CD14-positive monocyte (primary cell): ENCODE measurements at regions not wholly inside any gene's neighbourhood (a gene's known extent, or its start where the extent isn't known, plus 50 kb on each side); places are given as distances from the start of the nearest gene placed in this dataset.

Experiments used
- DNase-seq, 3 donors: peaks; one replicate each; pipeline ENCODE4 v3.0.0-alpha.2; 2011 to 2022
- H2AFZ ChIP-seq: 2 replicates; pipeline ENCODE4 v1.6.0; 2012; ENCODE audit warnings: mild to moderate bottlenecking, low read depth, low read length, inconsistent platforms; ENCODE audit not compliant: insufficient read depth, poor library complexity, severe bottlenecking
- H3K27ac ChIP-seq, 2 donors: 1 replicate in 1 of 2; 2 replicates in 1 of 2; pipeline ENCODE4 v1.5.1; 2012 to 2013; ENCODE audit warnings: low read length in 2 of 2, control low read depth in 1 of 2, inconsistent platforms in 1 of 2, low read depth in 1 of 2, mild to moderate bottlenecking in 1 of 2
- H3K27me3 ChIP-seq, 2 donors: one replicate each; pipeline versions ENCODE4 v1.6.0 to v1.6.1; 2011 to 2013; ENCODE audit warnings: low read length in 2 of 2; ENCODE audit not compliant: control insufficient read depth in 2 of 2, insufficient read depth in 2 of 2
- H3K36me3 ChIP-seq, 2 donors: replicated peaks in 1 of 2; 1 replicate in 1 of 2; 2 replicates in 1 of 2; pipeline versions ENCODE4 v1.5.1 to v1.6.1; 2012 to 2013; ENCODE audit warnings: low read length in 2 of 2, control low read depth in 1 of 2, inconsistent platforms in 1 of 2, mild to moderate bottlenecking in 1 of 2; ENCODE audit not compliant: insufficient read depth in 2 of 2, control insufficient read depth in 1 of 2
- H3K4me1 ChIP-seq, 2 donors: 1 replicate in 1 of 2; 2 replicates in 1 of 2; pipeline versions ENCODE4 v1.5.1 to v1.6.1; 2012 to 2013; ENCODE audit warnings: low read length in 2 of 2, control low read depth in 1 of 2, inconsistent platforms in 1 of 2, mild to moderate bottlenecking in 1 of 2, moderate library complexity in 1 of 2; ENCODE audit not compliant: insufficient read depth in 2 of 2, control insufficient read depth in 1 of 2
- H3K4me2 ChIP-seq: replicated peaks from 2 replicates; pipeline ENCODE3; 2012; ENCODE audit warnings: low read length, moderate library complexity, mild to moderate bottlenecking; ENCODE audit not compliant: poor library complexity, severe bottlenecking; ENCODE audit errors: extremely low read depth
- H3K4me3 ChIP-seq, 3 experiments: fragments of 200-600 bp in 1 of 3; sonication (generic) in 1 of 3; replicated peaks in 1 of 3; 1 replicate in 2 of 3; 2 replicates in 1 of 3; pipeline ENCODE4 v1.5.1; 2011 to 2013; ENCODE audit warnings: low read length in 3 of 3, mild to moderate bottlenecking in 3 of 3, control low read depth in 2 of 3, low read depth in 2 of 3, inconsistent platforms in 1 of 3, moderate library complexity in 1 of 3
- H3K79me2 ChIP-seq: 2 replicates; pipeline ENCODE4 v1.6.0; 2012; ENCODE audit warnings: mild to moderate bottlenecking, control low read depth, inconsistent platforms, low read length, moderate library complexity; ENCODE audit not compliant: insufficient read depth
- H3K9ac ChIP-seq: 2 replicates; pipeline ENCODE4 v1.6.0; 2017; ENCODE audit warnings: low read length, mild to moderate bottlenecking; ENCODE audit not compliant: insufficient read depth, poor library complexity, severe bottlenecking
- H3K9me3 ChIP-seq, 2 donors: replicated peaks in 1 of 2; 1 replicate in 1 of 2; 2 replicates in 1 of 2; pipeline versions ENCODE4 v1.5.1 to v1.6.1; 2012 to 2013; ENCODE audit warnings: low read length in 2 of 2, control low read depth in 1 of 2; ENCODE audit not compliant: control insufficient read depth in 1 of 2, insufficient read depth in 1 of 2
- H4K20me1 ChIP-seq: 2 replicates; pipeline ENCODE4 v1.6.0; 2012; ENCODE audit warnings: mild to moderate bottlenecking, low read length, control low read depth, moderate library complexity; ENCODE audit not compliant: insufficient read depth
- H3K27ac Mint-ChIP-seq, 7 donors: one replicate each; pipeline ENCODE4 v1.8.0; 2020; ENCODE audit warnings: mild to moderate bottlenecking in 7 of 7, mixed read lengths in 7 of 7, moderate library complexity in 6 of 7, inconsistent platforms in 2 of 7
- H3K27me3 Mint-ChIP-seq, 3 donors: one replicate each; pipeline ENCODE4 v1.8.0; 2021 to 2022; ENCODE audit warnings: low read depth in 3 of 3, mild to moderate bottlenecking in 3 of 3, mixed read lengths in 3 of 3, moderate library complexity in 3 of 3, inconsistent platforms in 1 of 3
- H3K36me3 Mint-ChIP-seq, 2 donors: one replicate each; pipeline ENCODE4 v1.8.0; 2020; ENCODE audit warnings: mixed read lengths in 2 of 2, inconsistent platforms in 1 of 2, mild to moderate bottlenecking in 1 of 2
- H3K4me1 Mint-ChIP-seq: one replicate; pipeline ENCODE4 v1.8.0; 2020; ENCODE audit warnings: mild to moderate bottlenecking, mixed read lengths
- H3K4me3 Mint-ChIP-seq, 2 donors: one replicate each; pipeline ENCODE4 v1.8.0; 2020; ENCODE audit warnings: mild to moderate bottlenecking in 2 of 2, mixed read lengths in 2 of 2, moderate library complexity in 1 of 2
- H3K9me3 Mint-ChIP-seq, 7 donors: one replicate each; pipeline ENCODE4 v1.8.0; 2020 to 2022; ENCODE audit warnings: mixed read lengths in 7 of 7, mild to moderate bottlenecking in 6 of 7, moderate library complexity in 6 of 7, inconsistent platforms in 2 of 7
- WGBS: methylation state at CpG from one replicate; pipeline ENCODE4 v1.1.5; 2013; ENCODE audit warnings: missing lambda C conversion rate; ENCODE audit not compliant: insufficient coverage; 5-methylcytosine and 5-hydroxymethylcytosine counted together
- intact Hi-C, 2 donors: fragments of 100-400 bp; cut with micrococcal nuclease; formaldehyde crosslinking; loops; one replicate each; pipeline versions ENCODE4 v1.15.0 to v1.15.1; 2023
- TF ChIP-seq, protein P1 (sequence below): fragments of 200-600 bp; IDR thresholded peaks from one replicate; pipeline ENCODE4 v1.8.0; 2022; ENCODE audit warnings: antibody characterized with exemption, mild to moderate bottlenecking

DNA sequence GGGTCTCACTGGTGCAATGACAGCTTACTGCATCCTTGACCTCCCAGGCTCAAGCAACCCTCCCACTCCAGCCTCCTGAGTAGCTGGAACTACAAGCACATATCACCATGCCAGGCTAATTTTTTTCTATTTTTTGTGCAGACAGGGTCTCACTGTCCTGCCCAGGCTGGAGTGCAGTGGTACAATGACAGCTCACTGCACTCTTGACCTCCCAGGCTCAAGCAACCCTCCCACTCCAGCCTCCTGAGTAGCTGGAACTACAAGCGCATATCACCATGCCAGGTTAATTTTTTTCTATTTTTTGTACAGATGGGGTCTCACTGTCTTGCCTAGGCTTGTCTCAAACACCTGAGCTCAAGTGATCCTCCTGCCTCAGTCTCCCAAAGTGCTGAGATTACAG, 74.0 kb downstream of the GASK1B start:
- TF ChIP-seq, protein P1, sequence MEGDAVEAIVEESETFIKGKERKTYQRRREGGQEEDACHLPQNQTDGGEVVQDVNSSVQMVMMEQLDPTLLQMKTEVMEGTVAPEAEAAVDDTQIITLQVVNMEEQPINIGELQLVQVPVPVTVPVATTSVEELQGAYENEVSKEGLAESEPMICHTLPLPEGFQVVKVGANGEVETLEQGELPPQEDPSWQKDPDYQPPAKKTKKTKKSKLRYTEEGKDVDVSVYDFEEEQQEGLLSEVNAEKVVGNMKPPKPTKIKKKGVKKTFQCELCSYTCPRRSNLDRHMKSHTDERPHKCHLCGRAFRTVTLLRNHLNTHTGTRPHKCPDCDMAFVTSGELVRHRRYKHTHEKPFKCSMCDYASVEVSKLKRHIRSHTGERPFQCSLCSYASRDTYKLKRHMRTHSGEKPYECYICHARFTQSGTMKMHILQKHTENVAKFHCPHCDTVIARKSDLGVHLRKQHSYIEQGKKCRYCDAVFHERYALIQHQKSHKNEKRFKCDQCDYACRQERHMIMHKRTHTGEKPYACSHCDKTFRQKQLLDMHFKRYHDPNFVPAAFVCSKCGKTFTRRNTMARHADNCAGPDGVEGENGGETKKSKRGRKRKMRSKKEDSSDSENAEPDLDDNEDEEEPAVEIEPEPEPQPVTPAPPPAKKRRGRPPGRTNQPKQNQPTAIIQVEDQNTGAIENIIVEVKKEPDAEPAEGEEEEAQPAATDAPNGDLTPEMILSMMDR: no peak
- H2AFZ ChIP-seq: no peak overlapping the region
- H3K36me3 Mint-ChIP-seq: no peaks in the 10 kb centered on the region
- H3K27ac ChIP-seq: no peak overlapping the region
- no peak for DNase-seq
- H3K9me3 Mint-ChIP-seq: peaks cover 0 to 5% (median 2%) of the 10 kb centered on the region in 7 donors
- no peaks in the 10 kb centered on the region for H4K20me1 ChIP-seq
- no peaks in the 10 kb centered on the region for H3K9me3 ChIP-seq
- H3K4me1 Mint-ChIP-seq: peaks cover 9% of the 10 kb centered on the region
- peak overlapping the region in 1 of 7 donors; percentile 20 for H3K27ac Mint-ChIP-seq
- H3K4me2 ChIP-seq: no peak overlapping the region
- no CpG with 5 or more reads among the region's 1 CpG for WGBS
- no peak overlapping the region for H3K4me3 Mint-ChIP-seq
- intact Hi-C loops: no loop called here
- H3K9ac ChIP-seq: no peak overlapping the region
- H3K4me3 ChIP-seq: no peak overlapping the region
- H3K27me3 ChIP-seq: no peaks in the 10 kb centered on the region
- no peaks in the 10 kb centered on the region for H3K27me3 Mint-ChIP-seq
- no peaks in the 10 kb centered on the region for H3K79me2 ChIP-seq
- no peaks in the 10 kb centered on the region for H3K4me1 ChIP-seq
- H3K36me3 ChIP-seq: no peaks in the 10 kb centered on the region

- TF ChIP-seq, protein P1: no peak
- no peak overlapping the region for H3K4me3 ChIP-seq
- DNase-seq: no peak
- Mint-ChIP-seq H3K27me3 (no peaks in the 10 kb centered on the region), H3K4me1 (peaks cover 13% of the 10 kb centered on the region), H3K9me3 (peaks cover 0 to 9% (median 2%) of the 10 kb centered on the region in 7 donors), H3K27ac (no peak overlapping the region), H3K4me3 (no peak overlapping the region), H3K36me3 (no peaks in the 10 kb centered on the region)
- 100% methylated on average over 1 of the region's 1 CpG for WGBS
- H3K27ac ChIP-seq: no peak overlapping the region
- H3K9me3 ChIP-seq: no peaks in the 10 kb centered on the region
- no peak overlapping the region for H3K9ac ChIP-seq
- H3K27me3 ChIP-seq: no peaks in the 10 kb centered on the region
- no peak overlapping the region for H3K4me2 ChIP-seq
- H3K4me1 ChIP-seq: peaks cover 0 to 5% of the 10 kb centered on the region in 2 donors
- no peak overlapping the region for H2AFZ ChIP-seq
- intact Hi-C loops: no loop called here
- H3K36me3 ChIP-seq: no peaks in the 10 kb centered on the region
- H4K20me1 ChIP-seq: no peaks in the 10 kb centered on the region
- no peaks in the 10 kb centered on the region for H3K79me2 ChIP-seq
Measured at GRCh38 chr4:158094413-158095134, 78.3 kb downstream of the GASK1B start.
